Neural progenitor cell (in vitro differentiated cells): ENCODE measurements at regions not wholly inside any gene's neighbourhood (a gene's known extent, or its start where the extent isn't known, plus 50 kb on each side); places are given as distances from the start of the nearest gene placed in this dataset.

ENCODE experiments used
- DNase-seq: peaks from one replicate; pipeline ENCODE4 v3.0.0-alpha.2; 2016; ENCODE audit warnings: low spot score
- H2AFZ ChIP-seq: fragments of 200-600 bp; sonication (generic); replicated peaks from 2 replicates; pipeline ENCODE4 v1.6.1; 2016; ENCODE audit warnings: antibody characterized with exemption
- H3F3A ChIP-seq: fragments of 200-600 bp; sonication (generic); 2 replicates; pipeline ENCODE4 v1.6.1; 2016; ENCODE audit warnings: antibody characterized with exemption, low read depth
- H3K27ac ChIP-seq: fragments of 200-600 bp; sonication (generic); 2 replicates; pipeline ENCODE4 v1.5.1; 2016; ENCODE audit warnings: mild to moderate bottlenecking
- H3K27me3 ChIP-seq: fragments of 200-600 bp; sonication (generic); 2 replicates; pipeline ENCODE4 v1.6.1; 2016; ENCODE audit warnings: mild to moderate bottlenecking, moderate library complexity
- H3K36me3 ChIP-seq: fragments of 200-600 bp; sonication (generic); 2 replicates; pipeline ENCODE4 v1.5.1; 2016
- H3K4me1 ChIP-seq: fragments of 200-600 bp; sonication (generic); 2 replicates; pipeline ENCODE4 v1.6.1; 2016; ENCODE audit warnings: mixed run types
- H3K4me2 ChIP-seq: fragments of 200-600 bp; sonication (generic); 2 replicates; pipeline ENCODE4 v1.6.1; 2016
- H3K4me3 ChIP-seq: fragments of 200-600 bp; sonication (generic); 2 replicates; pipeline ENCODE4 v1.5.1; 2016
- H3K79me2 ChIP-seq: fragments of 200-600 bp; sonication (generic); 2 replicates; pipeline ENCODE4 v1.6.1; 2016; ENCODE audit warnings: low read depth
- H3K9ac ChIP-seq: fragments of 200-600 bp; sonication (generic); 2 replicates; pipeline ENCODE4 v1.6.1; 2016
- H3K9me3 ChIP-seq: fragments of 200-600 bp; sonication (generic); 2 replicates; pipeline ENCODE4 v1.5.1; 2016; ENCODE audit warnings: low read depth
- H4K20me1 ChIP-seq: fragments of 200-600 bp; sonication (generic); 2 replicates; pipeline ENCODE4 v1.6.1; 2016; ENCODE audit warnings: low read depth
- H3K27ac Mint-ChIP-seq: 3 replicates; pipeline ENCODE4 v1.8.0; 2021; ENCODE audit warnings: mixed read lengths
- H3K27me3 Mint-ChIP-seq: 2 replicates; pipeline ENCODE4 v1.8.0; 2022; ENCODE audit warnings: low read depth, mild to moderate bottlenecking, inconsistent platforms, moderate library complexity, mixed read lengths; ENCODE audit not compliant: insufficient read depth
- H3K36me3 Mint-ChIP-seq: 3 replicates; pipeline ENCODE4 v1.8.0; 2021; ENCODE audit warnings: mixed read lengths
- H3K4me1 Mint-ChIP-seq: 3 replicates; pipeline ENCODE4 v1.8.0; 2021; ENCODE audit warnings: mixed read lengths
- H3K4me3 Mint-ChIP-seq: 3 replicates; pipeline ENCODE4 v1.8.0; 2021; ENCODE audit warnings: mild to moderate bottlenecking, moderate library complexity, mixed read lengths
- H3K9me3 Mint-ChIP-seq: 3 replicates; pipeline ENCODE4 v1.8.0; 2020; ENCODE audit warnings: mixed read lengths
- CTCF ChIP-seq: fragments of 200-600 bp; sonication (generic); IDR thresholded peaks from 2 replicates; pipeline ENCODE4 v1.5.1; 2017; ENCODE audit warnings: antibody characterized with exemption, mild to moderate bottlenecking
- EZH2 ChIP-seq: fragments of 200-600 bp; sonication (generic); IDR thresholded peaks from 2 replicates; pipeline ENCODE4 v1.6.1; 2017; ENCODE audit warnings: antibody characterized with exemption, mild to moderate bottlenecking, moderate library complexity
- EZH2phosphoT487 ChIP-seq: fragments of 200-600 bp; sonication (generic); IDR thresholded peaks from 2 replicates; pipeline ENCODE4 v1.6.1; 2017; ENCODE audit warnings: antibody characterized with exemption

GRCh38 chr3:43865887-43866528 is 175.3 kb downstream of the ABHD5 start:
- TF ChIP-seq EZH2 = no peak
- TF ChIP-seq EZH2phosphoT487 = no peak
- no peak for TF ChIP-seq CTCF
- Histone ChIP-seq H3K9me3 (no peaks in the 10 kb centered on the region), H3K4me3 (no peak overlapping the region), H3K36me3 (no peaks in the 10 kb centered on the region), H4K20me1 (no peaks in the 10 kb centered on the region), H3K27me3 (no peaks in the 10 kb centered on the region), H2AFZ (no peak overlapping the region), H3K27ac (no peak overlapping the region), H3F3A (no peaks in the 10 kb centered on the region), H3K9ac (no peak overlapping the region), H3K4me2 (no peak overlapping the region), H3K4me1 (no peaks in the 10 kb centered on the region), H3K79me2 (no peaks in the 10 kb centered on the region)
- DNase-seq = no peak
- Mint-ChIP-seq H3K4me1 (peaks cover 9% of the 10 kb centered on the region), H3K36me3 (peaks cover 2% of the 10 kb centered on the region), H3K9me3 (no peaks in the 10 kb centered on the region), H3K27me3 (peaks cover 13% of the 10 kb centered on the region), H3K27ac (no peak overlapping the region), H3K4me3 (no peak overlapping the region)

GRCh38 chr3:43866529-43867353 is 176.0 kb downstream of the ABHD5 start:
- H3K27ac ChIP-seq = no peak overlapping the region
- no peaks in the 10 kb centered on the region for H3F3A ChIP-seq
- H3K36me3 Mint-ChIP-seq = peaks cover 2% of the 10 kb centered on the region
- H3K9ac ChIP-seq = no peak overlapping the region
- H2AFZ ChIP-seq = no peak overlapping the region
- H4K20me1 ChIP-seq = no peaks in the 10 kb centered on the region
- H3K4me3 ChIP-seq = no peak overlapping the region
- H3K4me2 ChIP-seq = no peak overlapping the region
- H3K4me3 Mint-ChIP-seq = no peak overlapping the region
- H3K4me1 ChIP-seq = no peaks in the 10 kb centered on the region
- H3K27me3 ChIP-seq = no peaks in the 10 kb centered on the region
- H3K36me3 ChIP-seq = no peaks in the 10 kb centered on the region
- no peaks in the 10 kb centered on the region for H3K79me2 ChIP-seq
- H3K9me3 Mint-ChIP-seq = no peaks in the 10 kb centered on the region
- H3K9me3 ChIP-seq = no peaks in the 10 kb centered on the region
- no peak for DNase-seq
- TF ChIP-seq CTCF (no peak), EZH2phosphoT487 (no peak), EZH2 (no peak)
- H3K4me1 Mint-ChIP-seq = peaks cover 9% of the 10 kb centered on the region
- peak overlapping the region; percentile 2 for H3K27ac Mint-ChIP-seq
- peaks cover 18% of the 10 kb centered on the region for H3K27me3 Mint-ChIP-seq

- TF ChIP-seq EZH2 (no peak), CTCF (no peak)
- Histone ChIP-seq H3K27ac (no peak overlapping the region), H3K9ac (no peak overlapping the region), H3K4me1 (peaks cover 2% of the 10 kb centered on the region), H3K27me3 (no peaks in the 10 kb centered on the region), H3K4me3 (no peak overlapping the region), H4K20me1 (no peaks in the 10 kb centered on the region), H3F3A (no peaks in the 10 kb centered on the region), H3K4me2 (no peak overlapping the region), H2AFZ (no peak overlapping the region), H3K79me2 (no peaks in the 10 kb centered on the region), H3K36me3 (no peaks in the 10 kb centered on the region), H3K9me3 (no peaks in the 10 kb centered on the region)
- DNase-seq = no peak
- Mint-ChIP-seq H3K27ac (no peak overlapping the region), H3K27me3 (peaks cover 18% of the 10 kb centered on the region), H3K4me1 (peaks cover 17% of the 10 kb centered on the region), H3K4me3 (no peak overlapping the region), H3K9me3 (no peaks in the 10 kb centered on the region), H3K36me3 (peaks cover 2% of the 10 kb centered on the region)
These were observed 176.8 kb downstream of the ABHD5 start for GRCh38 chr3:43867436-43868072.
